Adipocyte (in vitro differentiated cells): ENCODE measurements at regions not wholly inside any gene's neighbourhood (a gene's known extent, or its start where the extent isn't known, plus 50 kb on each side); places are given as distances from the start of the nearest gene placed in this dataset.
A peak's percentile ranks its signal among the peaks of the same experiment; 100 is the strongest.

ENCODE experiments used
- DNase-seq: peaks from one replicate; pipeline ENCODE4 v3.0.0-alpha.2; 2015; ENCODE audit warnings: low read depth
- H3K27me3 ChIP-seq: replicated peaks from 2 replicates; pipeline ENCODE4 v1.7.0; 2013; ENCODE audit warnings: mild to moderate bottlenecking, low read length, moderate library complexity; ENCODE audit not compliant: control insufficient read depth, insufficient read depth
- H3K36me3 ChIP-seq: 2 replicates; pipeline ENCODE4 v1.7.0; 2013; ENCODE audit warnings: low read length, mild to moderate bottlenecking, moderate library complexity; ENCODE audit not compliant: control insufficient read depth, insufficient read depth, severe bottlenecking
- H3K4me1 ChIP-seq: 2 replicates; pipeline ENCODE4 v1.7.0; 2013; ENCODE audit warnings: mild to moderate bottlenecking, low read length, moderate library complexity; ENCODE audit not compliant: control insufficient read depth, insufficient read depth
- H3K4me3 ChIP-seq: 2 replicates; pipeline ENCODE4 v1.7.0; 2013; ENCODE audit warnings: mild to moderate bottlenecking, low read length, moderate library complexity
- H3K9ac ChIP-seq: 2 replicates; pipeline ENCODE4 v1.7.0; 2013; ENCODE audit warnings: mild to moderate bottlenecking, low read length, moderate library complexity
- H3K9me3 ChIP-seq: 2 replicates; pipeline ENCODE4 v1.7.0; 2013; ENCODE audit warnings: mild to moderate bottlenecking, low read length, moderate library complexity; ENCODE audit not compliant: control insufficient read depth

GRCh38 chr14:51534610-51535011, 117.1 kb upstream of the FRMD6 start:
- no peak for DNase-seq
- H3K9me3 ChIP-seq, result no peaks in the 10 kb centered on the region

GRCh38 chr14:51535443-51536044, 116.2 kb upstream of the FRMD6 start:
- Histone ChIP-seq H3K36me3 (no peaks in the 10 kb centered on the region), H3K9me3 (no peaks in the 10 kb centered on the region), H3K9ac (no peak overlapping the region), H3K27me3 (no peaks in the 10 kb centered on the region), H3K4me3 (no peak overlapping the region), H3K4me1 (peaks cover 35% of the 10 kb centered on the region)
- DNase-seq, result no peak

More at GRCh38 chr14:51534610-51535011, 117.1 kb upstream of the FRMD6 start:
- no peaks in the 10 kb centered on the region for H3K36me3 ChIP-seq
- no peak overlapping the region for H3K4me3 ChIP-seq
- no peaks in the 10 kb centered on the region for H3K27me3 ChIP-seq
- no peak overlapping the region for H3K9ac ChIP-seq
- peaks cover 25% of the 10 kb centered on the region for H3K4me1 ChIP-seq

DNA sequence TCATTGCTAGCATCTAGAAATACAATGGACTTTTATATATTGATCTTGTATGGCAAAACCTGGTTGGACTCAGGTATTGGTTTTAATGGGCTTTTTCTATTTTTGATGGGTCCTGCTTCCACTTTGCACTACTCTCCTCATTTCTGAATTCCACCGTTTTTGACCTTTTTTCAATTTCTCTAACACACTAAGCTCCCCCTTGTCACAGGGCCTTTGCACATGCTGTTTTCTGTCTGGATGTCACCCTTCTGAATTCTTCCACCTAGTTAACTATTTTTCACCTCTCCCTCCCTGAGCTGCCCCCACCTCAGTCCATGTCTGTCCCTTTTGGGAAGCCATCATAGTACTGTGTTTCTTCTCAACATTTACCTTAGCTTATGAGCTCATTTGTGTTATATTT, 112.7 kb upstream of the FRMD6 start:
- Histone ChIP-seq H3K4me1 (peaks cover 27% of the 10 kb centered on the region), H3K9me3 (no peaks in the 10 kb centered on the region)

GRCh38 chr14:51539571-51540037, 112.1 kb upstream of the FRMD6 start:
- H3K36me3 ChIP-seq, result no peaks in the 10 kb centered on the region
- no peaks in the 10 kb centered on the region for H3K27me3 ChIP-seq
- DNase-seq, result peak; percentile 71
- H3K4me1 ChIP-seq, result peaks cover 27% of the 10 kb centered on the region
- no peaks in the 10 kb centered on the region for H3K9me3 ChIP-seq
- peak overlapping the region; percentile 32 for H3K4me3 ChIP-seq
- H3K9ac ChIP-seq, result peak overlapping the region; percentile 55

More for the DNA sequence above, 112.7 kb upstream of the FRMD6 start:
- no peak overlapping the region for H3K4me3 ChIP-seq
- no peak for DNase-seq
- H3K27me3 ChIP-seq, result no peaks in the 10 kb centered on the region
- no peaks in the 10 kb centered on the region for H3K36me3 ChIP-seq
- no peak overlapping the region for H3K9ac ChIP-seq

DNA sequence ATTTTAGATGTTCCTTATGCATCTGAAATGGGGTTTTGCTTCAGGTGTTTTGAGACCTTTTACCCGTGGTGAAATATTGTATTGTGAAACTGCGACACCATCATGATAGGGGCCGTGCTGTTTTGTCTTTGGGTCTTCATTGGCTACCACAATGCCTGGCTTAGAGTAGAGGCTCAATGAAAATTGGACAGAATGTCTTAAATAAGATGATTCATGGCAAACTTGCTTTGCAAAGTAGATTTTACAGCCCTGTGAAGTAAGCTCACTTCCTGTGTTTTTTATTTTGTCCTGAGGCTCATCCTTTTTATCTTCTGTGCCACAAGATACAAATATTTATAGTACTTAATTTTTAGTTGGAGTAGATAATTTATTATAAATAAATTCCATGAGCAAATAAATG, 111.3 kb upstream of the FRMD6 start:
- peak overlapping the region; percentile 32 for H3K4me3 ChIP-seq
- no peak for DNase-seq
- H3K9me3 ChIP-seq, result no peaks in the 10 kb centered on the region
- H3K27me3 ChIP-seq, result no peaks in the 10 kb centered on the region
- H3K9ac ChIP-seq, result peak overlapping the region; percentile 55
- peaks cover 27% of the 10 kb centered on the region for H3K4me1 ChIP-seq
- no peaks in the 10 kb centered on the region for H3K36me3 ChIP-seq

- Histone ChIP-seq H3K27me3 (no peaks in the 10 kb centered on the region), H3K4me1 (peaks cover 39% of the 10 kb centered on the region), H3K9me3 (no peaks in the 10 kb centered on the region), H3K9ac (no peak overlapping the region), H3K4me3 (no peak overlapping the region), H3K36me3 (no peaks in the 10 kb centered on the region)
- DNase-seq, result no peak
Measured at GRCh38 chr14:51544471-51544870, 107.2 kb upstream of the FRMD6 start.

DNA sequence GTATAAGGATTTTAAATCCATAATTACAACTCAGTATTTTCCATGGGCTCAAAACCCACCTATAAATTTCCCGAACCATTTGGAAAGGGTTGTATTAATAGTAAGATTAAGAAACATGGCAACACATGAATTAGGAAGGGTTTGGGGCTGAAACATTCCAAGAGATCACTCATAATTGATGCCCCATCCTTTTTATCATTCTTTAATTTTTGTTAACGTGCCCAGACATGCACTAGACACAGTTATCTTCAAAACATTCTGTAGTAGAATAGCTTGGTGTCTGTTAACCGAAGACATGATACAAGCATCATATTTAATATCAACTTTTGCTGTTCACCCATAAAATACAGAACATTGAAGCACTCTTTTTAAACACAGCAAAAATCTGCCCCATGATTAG, 106.8 kb upstream of the FRMD6 start:
- H3K9me3 ChIP-seq, result no peaks in the 10 kb centered on the region
- no peaks in the 10 kb centered on the region for H3K27me3 ChIP-seq
- no peaks in the 10 kb centered on the region for H3K36me3 ChIP-seq
- H3K4me1 ChIP-seq, result peaks cover 35% of the 10 kb centered on the region
- no peak overlapping the region for H3K4me3 ChIP-seq
- no peak overlapping the region for H3K9ac ChIP-seq
- DNase-seq, result no peak

- Histone ChIP-seq H3K27me3 (no peaks in the 10 kb centered on the region), H3K4me3 (no peak overlapping the region), H3K36me3 (no peaks in the 10 kb centered on the region), H3K4me1 (peaks cover 30% of the 10 kb centered on the region), H3K9ac (no peak overlapping the region), H3K9me3 (no peaks in the 10 kb centered on the region)
- DNase-seq, result no peak
Measured at GRCh38 chr14:51545396-51545795, 106.3 kb upstream of the FRMD6 start.

GRCh38 chr14:51546099-51546498, 105.6 kb upstream of the FRMD6 start:
- Histone ChIP-seq H3K9me3 (no peaks in the 10 kb centered on the region), H3K27me3 (no peaks in the 10 kb centered on the region), H3K9ac (no peak overlapping the region), H3K4me3 (no peak overlapping the region), H3K36me3 (no peaks in the 10 kb centered on the region), H3K4me1 (peaks cover 26% of the 10 kb centered on the region)
- DNase-seq, result no peak

DNA sequence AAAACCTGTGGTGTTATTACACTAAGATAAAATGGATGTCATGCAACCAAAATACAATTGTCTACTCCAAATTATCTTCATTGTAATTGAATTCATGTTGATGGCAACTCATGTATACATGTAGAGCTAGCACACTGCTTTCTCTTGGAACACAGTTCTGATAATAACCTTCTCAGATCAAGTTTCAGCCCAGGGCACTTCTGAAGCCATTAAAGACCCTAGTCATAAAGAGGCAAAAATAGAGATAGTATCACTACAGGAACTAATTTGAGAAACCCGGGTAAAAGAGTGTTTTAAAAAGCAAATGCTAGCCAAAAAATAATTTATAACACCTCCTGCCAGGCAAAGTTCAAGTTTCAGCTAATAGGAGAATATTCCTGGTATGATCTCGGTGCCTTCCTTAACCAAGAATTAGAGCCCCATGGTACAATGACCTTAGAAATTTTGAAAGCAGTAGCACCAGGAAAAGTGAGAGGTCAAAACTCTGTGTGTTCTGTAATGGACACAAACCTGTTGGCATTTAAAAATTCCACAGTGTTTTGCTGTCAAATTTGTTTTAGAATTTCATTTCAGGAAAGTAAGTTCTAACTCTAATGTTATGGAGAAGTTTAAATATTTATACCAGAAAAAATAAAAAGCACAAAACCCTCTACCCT, 105.0 kb upstream of the FRMD6 start:
- DNase-seq, result peak; percentile 44
- Histone ChIP-seq H3K9me3 (no peaks in the 10 kb centered on the region), H3K4me3 (no peak overlapping the region), H3K27me3 (no peaks in the 10 kb centered on the region), H3K9ac (peak overlapping the region; percentile 28), H3K4me1 (peaks cover 24% of the 10 kb centered on the region), H3K36me3 (no peaks in the 10 kb centered on the region)

DNA sequence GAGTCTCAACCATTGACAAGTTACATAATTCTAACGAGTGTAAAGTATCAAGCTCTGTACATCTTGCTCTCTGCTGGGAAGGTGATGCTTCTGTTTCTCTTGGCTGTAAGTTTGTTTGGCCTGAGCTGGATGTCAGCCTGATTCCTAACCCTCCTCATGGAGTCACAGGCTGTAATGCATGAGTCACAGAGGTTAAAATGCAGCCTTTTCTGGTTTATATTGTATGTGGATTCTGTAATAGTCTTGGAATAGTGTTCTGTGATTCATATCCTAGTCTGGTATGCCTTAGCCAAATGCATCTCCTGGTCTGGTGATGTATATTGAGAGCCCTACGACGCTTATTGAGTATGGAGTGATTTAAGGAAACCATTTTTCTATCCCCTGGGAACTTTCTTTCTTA, 104.5 kb upstream of the FRMD6 start:
- Histone ChIP-seq H3K9ac (no peak overlapping the region), H3K4me1 (peaks cover 24% of the 10 kb centered on the region), H3K4me3 (no peak overlapping the region), H3K9me3 (no peaks in the 10 kb centered on the region), H3K27me3 (no peaks in the 10 kb centered on the region), H3K36me3 (no peaks in the 10 kb centered on the region)
- DNase-seq, result peak; percentile 97
